HG02642 (cell line): ENCODE measurements at regions not wholly inside any gene's neighbourhood (a gene's known extent, or its start where the extent isn't known, plus 50 kb on each side); places are given as distances from the start of the nearest gene placed in this dataset.
A peak's percentile ranks its signal among the peaks of the same experiment; 100 is the strongest.

Experiments
- ATAC-seq: cut with Tn5 transposase; IDR thresholded peaks from one replicate; pipeline ENCODE4 v1.9.1; 2021; ENCODE audit warnings: mild to moderate bottlenecking; ENCODE audit not compliant: unreplicated experiment, poor library complexity

GRCh38 chr2:167900435-167901114, 346.8 kb downstream of the STK39 start:
- no peak for ATAC-seq

- ATAC-seq, result no peak
Observed at GRCh38 chr2:167898340-167898739, 349.1 kb downstream of the STK39 start.

DNA sequence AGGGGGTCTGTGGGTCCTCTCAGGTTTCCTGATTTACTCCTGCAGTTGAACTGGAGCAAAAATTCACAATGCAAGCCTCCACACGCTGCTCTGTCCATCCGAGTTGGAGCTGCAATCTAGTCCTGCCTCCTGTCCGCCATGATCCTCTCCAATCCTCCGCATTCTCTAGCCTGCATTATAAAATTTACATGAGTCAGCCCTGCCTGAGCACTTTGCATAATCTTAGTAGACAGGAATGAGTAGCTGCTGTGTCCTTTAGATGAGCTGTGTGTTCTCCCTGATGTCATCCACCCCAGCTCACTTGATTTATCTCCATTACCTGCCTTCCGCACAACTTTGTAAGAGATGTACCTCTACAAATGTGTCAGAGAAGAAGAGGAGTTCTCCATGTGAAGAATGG, 355.6 kb downstream of the STK39 start:
- ATAC-seq, result no peak

DNA sequence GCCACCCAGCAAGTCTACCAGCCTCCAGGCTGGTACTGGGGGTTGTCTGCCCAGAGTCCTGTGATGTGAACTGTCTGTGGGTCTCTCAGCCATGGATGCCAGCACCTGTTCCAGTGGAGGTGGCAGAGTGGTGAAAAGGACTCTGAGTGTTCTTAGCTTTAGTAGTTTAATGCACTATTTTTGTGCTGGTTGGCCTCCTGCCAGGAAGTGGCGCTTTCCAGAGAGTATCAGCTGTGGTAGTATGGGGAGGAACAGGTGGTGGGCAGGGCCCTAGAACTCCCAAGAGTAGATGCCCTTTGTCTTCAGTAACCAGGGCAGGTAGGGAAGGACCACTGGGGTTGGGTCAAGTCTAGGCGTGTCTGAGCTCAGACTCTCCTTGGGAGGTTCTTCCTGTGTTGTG, 356.7 kb downstream of the STK39 start:
- no peak for ATAC-seq

- ATAC-seq, result no peak
Observed at GRCh38 chr2:167880415-167880814, 367.0 kb downstream of the STK39 start.

- ATAC-seq, result no peak
Observed at GRCh38 chr2:167875529-167875928, 371.9 kb downstream of the STK39 start.

DNA sequence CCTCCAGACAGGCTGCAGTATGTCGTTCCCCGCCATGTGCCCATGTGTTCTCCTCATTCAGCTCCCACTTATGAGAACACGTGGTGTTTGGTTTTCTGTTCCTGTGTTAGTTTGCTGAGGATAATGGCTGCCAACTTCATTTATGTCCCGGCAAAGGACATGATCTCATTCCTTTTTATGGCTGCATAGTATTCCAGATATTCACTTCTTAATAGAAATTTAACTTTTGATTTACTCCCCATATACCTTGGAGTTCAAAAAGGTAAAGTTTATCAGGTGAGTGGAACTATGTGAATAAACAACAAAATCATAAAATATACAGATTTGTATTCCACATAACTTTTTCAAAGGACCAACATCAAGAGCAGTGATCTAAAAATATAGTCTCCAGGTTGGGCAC, 372.6 kb downstream of the STK39 start:
- ATAC-seq, result no peak

- no peak for ATAC-seq
Observed at GRCh38 chr2:167871286-167871685, 376.1 kb downstream of the STK39 start.

- no peak for ATAC-seq
Observed at GRCh38 chr2:167869200-167869599, 378.2 kb downstream of the STK39 start.

DNA sequence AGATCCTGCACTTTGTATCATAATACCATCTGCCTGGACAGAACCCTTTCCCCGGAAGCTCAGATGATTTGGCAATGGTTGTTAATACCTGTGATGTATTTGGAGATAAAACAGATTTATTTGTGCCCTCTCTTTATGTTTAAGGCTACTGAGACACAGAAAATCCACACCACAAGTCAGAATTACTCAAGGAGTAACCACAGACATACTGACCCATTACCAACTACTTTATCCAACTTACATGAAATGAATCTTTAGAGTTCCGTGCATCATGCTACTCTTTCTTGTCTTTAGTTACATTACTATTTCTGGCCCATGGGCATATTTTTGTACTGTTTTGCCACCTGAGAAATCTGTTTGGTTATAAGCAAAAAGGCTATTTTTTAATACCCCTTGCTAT, 384.0 kb downstream of the STK39 start:
- no peak for ATAC-seq

DNA sequence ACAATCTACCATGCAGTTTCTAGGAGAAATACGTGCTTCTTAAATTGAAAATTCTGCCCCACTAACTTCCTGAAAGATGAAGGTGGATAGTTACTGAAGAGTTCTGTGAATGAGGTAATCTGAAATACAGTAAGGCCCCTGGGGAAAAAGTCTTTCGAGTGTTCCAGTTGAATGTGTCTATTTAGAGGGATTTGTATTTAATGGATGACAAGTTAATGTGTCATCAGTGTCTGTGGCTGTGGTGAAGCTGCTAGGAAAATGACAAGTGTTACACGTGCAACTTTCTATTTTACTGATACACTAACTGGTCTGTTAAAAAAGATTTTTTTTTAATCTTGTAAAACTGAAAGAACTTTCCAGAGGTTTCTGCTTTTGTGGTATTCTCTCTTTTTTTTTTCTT, 384.6 kb downstream of the STK39 start:
- peak; percentile 71 for ATAC-seq

- ATAC-seq, result peak; percentile 8
Observed at GRCh38 chr2:167862296-167862695, 385.1 kb downstream of the STK39 start.

- no peak for ATAC-seq
Observed at GRCh38 chr2:167861574-167862193, 385.7 kb downstream of the STK39 start.

DNA sequence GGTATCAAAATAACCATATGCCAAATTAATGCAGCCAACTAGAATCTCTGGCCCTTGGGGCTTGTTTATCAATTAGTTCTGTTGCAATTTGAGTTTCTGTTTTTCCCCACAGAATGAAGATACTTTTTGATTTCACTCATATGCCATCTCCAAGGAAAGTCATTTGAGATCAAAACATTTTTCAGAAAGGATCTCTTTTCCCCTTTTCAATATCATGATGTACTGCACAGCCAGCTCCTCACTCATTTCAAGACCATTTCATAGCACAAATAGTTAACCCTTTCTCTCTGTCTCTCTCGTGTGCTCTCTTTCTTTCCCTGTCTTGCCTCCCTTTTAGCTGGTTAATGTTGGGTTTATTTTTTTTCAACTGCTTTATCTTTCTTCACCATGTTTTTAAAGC, 387.3 kb downstream of the STK39 start:
- peak; percentile 19 for ATAC-seq

- no peak for ATAC-seq
Observed at GRCh38 chr2:167859676-167860075, 387.7 kb downstream of the STK39 start.

DNA sequence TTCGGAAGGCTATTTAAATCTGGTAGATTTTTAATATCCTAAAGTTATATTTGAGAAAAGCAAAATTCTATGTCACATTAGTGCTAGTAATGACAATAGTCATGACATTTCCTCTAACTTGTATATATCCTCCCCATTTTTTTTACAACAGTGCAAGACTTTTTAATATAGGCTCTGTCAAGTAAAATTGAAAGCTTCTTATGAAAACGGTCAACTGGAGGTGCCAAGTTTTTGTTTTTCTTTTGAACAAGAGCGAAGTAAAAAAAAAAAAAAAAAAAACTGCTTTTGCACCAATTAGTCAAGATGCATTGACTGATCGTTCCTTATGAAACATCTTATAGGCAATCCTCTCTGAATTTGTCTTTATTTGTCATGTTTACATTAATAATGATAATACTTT, 389.3 kb downstream of the STK39 start:
- ATAC-seq, result no peak

DNA sequence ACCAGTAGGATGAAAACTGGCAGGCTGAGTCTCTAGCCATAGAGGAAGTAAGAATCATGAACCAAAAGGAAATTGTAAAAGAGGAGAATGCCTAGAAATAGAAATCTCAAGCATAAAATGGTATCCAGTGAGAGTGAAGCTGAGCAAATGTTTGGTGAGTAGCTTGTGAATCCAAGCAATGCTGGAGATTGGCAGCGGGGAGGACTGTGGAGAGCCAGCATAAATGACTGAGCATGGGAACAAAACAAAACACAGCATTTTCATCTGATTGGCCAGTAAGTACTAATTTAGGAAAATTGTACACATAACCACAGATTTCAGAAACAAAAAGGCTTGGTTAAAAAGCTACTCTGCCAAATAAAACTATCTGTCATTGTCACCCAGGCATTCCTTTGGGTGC, 390.0 kb downstream of the STK39 start:
- no peak for ATAC-seq

DNA sequence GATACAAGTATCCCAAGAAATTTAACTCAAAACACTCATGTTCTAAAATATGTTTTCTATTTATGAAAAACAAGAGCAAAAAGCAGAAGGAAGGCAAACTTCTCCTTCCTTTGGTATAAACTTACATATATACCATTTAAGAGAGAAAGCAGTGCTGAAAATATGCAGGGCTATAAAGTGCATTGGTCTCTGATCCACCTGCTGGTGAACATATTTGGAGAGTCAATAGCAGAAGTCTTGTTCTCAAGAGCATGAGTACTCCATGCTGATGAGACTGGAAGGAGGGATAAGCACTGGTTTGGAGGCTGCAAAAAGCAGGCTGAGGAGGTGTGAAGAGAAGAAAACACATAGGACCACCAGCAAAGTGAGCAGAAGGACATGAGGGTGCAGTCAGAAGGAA, 391.2 kb downstream of the STK39 start:
- no peak for ATAC-seq

- ATAC-seq, result no peak
Observed at GRCh38 chr2:167855211-167855610, 392.2 kb downstream of the STK39 start.

DNA sequence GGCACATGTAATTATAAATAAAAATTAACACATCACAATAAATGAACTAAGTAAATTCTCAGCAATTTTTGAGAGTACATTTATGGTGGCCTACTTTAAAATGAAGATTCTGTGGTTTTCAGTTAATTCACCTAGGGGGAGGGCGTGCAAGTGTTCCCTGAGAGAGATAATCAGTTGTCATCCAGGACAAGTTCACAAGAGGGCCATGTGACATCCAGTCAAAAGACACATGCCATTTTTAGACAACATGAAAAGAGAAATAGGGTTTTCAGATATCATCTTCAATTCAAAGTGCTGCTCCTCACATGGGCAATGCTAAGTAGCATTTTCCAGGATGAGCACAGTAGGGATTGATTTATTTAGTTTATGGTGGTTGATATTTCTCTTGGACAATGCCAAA, 393.7 kb downstream of the STK39 start:
- ATAC-seq, result no peak

DNA sequence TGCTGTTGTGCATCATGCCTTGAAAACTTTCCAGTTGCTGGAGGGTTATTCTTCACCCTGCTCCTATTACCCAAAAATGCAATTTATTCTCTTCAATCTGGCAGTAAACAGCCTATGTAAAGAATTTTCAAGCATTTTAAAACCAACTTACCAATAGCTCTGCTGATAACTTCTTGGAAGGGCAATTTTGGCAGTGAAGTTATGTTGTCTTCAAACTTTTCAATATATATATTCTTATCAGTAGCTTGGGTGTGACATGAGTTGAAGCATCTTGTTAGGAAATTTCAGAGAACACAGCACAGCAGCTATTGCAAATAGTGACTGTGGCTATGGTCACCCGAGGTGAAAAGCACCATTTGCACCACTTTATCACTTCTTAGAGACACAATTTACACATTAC, 395.5 kb downstream of the STK39 start:
- ATAC-seq, result no peak

DNA sequence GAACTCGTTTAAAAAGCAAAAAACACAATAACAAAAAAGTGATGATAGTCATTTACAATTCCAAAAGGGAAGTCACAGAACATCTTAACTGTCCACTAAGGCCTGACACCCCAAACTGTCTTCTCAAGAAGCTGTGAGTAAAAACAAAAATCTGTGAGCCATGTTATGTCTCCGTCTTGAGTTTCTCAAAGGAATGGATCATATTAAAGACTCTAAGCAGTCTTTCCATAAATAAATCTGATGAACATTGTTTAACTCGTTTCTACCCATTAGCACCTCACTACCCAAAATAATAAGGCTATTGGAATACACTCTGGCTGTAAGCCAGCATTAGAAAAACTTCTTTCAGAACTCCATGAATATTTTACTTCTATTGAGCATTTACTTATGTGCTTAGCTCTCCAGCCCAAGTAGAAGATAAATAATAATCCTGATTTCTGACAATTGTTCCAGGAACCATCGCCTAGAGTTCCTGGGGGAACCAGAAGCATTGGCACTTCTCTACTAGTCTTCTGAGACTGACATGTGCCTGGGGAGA, 396.0 kb downstream of the STK39 start:
- ATAC-seq, result no peak
